ENCODE measurements at regions not wholly inside any gene's neighbourhood (a gene's known extent, or its start where the extent isn't known, plus 50 kb on each side); places are given as distances from the start of the nearest gene placed in this dataset.

DNA sequence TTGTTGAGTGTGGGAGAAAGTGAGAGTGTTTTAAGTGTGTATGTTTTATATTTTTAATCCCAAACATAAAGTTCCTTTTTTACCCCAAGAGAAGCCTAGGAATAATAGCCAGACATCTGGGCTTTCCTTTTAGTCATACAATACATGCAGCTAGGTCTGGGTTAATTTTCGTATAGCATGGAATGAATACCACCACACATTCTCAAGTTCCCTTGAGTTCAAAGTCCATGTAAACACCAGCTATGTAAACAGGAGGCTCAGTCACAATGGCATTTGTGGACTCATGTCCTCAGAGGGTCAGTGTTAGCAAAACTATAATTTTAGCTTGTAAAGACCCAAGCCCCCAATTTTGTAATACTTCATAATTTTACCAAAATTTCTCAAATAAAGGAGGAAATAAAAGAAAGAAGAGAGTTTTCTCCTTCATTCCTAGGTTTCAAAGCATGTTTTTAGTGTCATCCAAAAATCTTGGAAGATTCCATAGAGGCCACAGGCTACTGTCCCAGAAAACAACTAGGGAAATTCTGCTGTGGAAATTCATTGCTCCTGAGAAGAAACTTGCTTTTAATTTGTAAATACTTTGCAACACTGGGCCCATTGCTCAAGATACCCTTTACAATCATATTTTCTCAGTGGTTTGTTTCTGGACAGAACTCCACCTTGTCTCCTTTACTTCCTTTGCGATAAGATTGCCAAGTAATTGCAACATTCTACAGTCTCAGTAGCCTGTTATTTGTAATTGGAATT is 671.2 kb downstream of the COL12A1 start (continued):
- TF ChIP-seq, protein P1, sequence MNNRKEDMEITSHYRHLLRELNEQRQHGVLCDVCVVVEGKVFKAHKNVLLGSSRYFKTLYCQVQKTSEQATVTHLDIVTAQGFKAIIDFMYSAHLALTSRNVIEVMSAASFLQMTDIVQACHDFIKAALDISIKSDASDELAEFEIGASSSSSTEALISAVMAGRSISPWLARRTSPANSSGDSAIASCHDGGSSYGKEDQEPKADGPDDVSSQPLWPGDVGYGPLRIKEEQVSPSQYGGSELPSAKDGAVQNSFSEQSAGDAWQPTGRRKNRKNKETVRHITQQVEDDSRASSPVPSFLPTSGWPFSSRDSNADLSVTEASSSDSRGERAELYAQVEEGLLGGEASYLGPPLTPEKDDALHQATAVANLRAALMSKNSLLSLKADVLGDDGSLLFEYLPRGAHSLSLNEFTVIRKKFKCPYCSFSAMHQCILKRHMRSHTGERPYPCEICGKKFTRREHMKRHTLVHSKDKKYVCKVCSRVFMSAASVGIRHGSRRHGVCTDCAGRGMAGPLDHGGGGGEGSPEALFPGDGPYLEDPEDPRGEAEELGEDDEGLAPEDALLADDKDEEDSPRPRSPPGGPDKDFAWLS (CRISPR knock-in tag; IDR thresholded peaks at IDR 0.05; ENCODE audit: borderline replicate concordance) = no peak
- TF ChIP-seq, protein P2, sequence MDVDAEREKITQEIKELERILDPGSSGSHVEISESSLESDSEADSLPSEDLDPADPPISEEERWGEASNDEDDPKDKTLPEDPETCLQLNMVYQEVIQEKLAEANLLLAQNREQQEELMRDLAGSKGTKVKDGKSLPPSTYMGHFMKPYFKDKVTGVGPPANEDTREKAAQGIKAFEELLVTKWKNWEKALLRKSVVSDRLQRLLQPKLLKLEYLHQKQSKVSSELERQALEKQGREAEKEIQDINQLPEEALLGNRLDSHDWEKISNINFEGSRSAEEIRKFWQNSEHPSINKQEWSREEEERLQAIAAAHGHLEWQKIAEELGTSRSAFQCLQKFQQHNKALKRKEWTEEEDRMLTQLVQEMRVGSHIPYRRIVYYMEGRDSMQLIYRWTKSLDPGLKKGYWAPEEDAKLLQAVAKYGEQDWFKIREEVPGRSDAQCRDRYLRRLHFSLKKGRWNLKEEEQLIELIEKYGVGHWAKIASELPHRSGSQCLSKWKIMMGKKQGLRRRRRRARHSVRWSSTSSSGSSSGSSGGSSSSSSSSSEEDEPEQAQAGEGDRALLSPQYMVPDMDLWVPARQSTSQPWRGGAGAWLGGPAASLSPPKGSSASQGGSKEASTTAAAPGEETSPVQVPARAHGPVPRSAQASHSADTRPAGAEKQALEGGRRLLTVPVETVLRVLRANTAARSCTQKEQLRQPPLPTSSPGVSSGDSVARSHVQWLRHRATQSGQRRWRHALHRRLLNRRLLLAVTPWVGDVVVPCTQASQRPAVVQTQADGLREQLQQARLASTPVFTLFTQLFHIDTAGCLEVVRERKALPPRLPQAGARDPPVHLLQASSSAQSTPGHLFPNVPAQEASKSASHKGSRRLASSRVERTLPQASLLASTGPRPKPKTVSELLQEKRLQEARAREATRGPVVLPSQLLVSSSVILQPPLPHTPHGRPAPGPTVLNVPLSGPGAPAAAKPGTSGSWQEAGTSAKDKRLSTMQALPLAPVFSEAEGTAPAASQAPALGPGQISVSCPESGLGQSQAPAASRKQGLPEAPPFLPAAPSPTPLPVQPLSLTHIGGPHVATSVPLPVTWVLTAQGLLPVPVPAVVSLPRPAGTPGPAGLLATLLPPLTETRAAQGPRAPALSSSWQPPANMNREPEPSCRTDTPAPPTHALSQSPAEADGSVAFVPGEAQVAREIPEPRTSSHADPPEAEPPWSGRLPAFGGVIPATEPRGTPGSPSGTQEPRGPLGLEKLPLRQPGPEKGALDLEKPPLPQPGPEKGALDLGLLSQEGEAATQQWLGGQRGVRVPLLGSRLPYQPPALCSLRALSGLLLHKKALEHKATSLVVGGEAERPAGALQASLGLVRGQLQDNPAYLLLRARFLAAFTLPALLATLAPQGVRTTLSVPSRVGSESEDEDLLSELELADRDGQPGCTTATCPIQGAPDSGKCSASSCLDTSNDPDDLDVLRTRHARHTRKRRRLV (CRISPR knock-in tag; IDR thresholded peaks at IDR 0.05) = no peak
- TF ChIP-seq, protein P3, sequence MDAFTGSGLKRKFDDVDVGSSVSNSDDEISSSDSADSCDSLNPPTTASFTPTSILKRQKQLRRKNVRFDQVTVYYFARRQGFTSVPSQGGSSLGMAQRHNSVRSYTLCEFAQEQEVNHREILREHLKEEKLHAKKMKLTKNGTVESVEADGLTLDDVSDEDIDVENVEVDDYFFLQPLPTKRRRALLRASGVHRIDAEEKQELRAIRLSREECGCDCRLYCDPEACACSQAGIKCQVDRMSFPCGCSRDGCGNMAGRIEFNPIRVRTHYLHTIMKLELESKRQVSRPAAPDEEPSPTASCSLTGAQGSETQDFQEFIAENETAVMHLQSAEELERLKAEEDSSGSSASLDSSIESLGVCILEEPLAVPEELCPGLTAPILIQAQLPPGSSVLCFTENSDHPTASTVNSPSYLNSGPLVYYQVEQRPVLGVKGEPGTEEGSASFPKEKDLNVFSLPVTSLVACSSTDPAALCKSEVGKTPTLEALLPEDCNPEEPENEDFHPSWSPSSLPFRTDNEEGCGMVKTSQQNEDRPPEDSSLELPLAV (CRISPR knock-in tag; conservative IDR thresholded peaks at IDR 0.05; ENCODE audit: low read depth) = no peak
- TF ChIP-seq ZNF563 (CRISPR knock-in tag; IDR thresholded peaks at IDR 0.05) = no peak
- TF ChIP-seq LCORL (IDR thresholded peaks at IDR 0.05) = 0 out of 2 replicates have a peak, but pooled peaks have one; percentile 17
- 0 out of 2 replicates have a peak, but pooled peaks have one; percentile 43 for TF ChIP-seq LCORL (CRISPR knock-in tag; IDR thresholded peaks at IDR 0.05)
- TF ChIP-seq ZNF432 (CRISPR knock-in tag; IDR thresholded peaks at IDR 0.05; ENCODE audit: borderline replicate concordance) = no peak
- no peak for TF ChIP-seq AGO2 (optimal IDR thresholded peaks at IDR 0.05; ENCODE audit: low read depth, low read length)
- TF ChIP-seq DNMT3B (CRISPR knock-in tag; conservative IDR thresholded peaks at IDR 0.05) = 0 out of 2 replicates have a peak, but pooled peaks have one; percentile 39
- TF ChIP-seq NCOR1 (IDR thresholded peaks at IDR 0.05; ENCODE audit: borderline replicate concordance, low read length) = peak; percentile 93
- TF ChIP-seq TOE1 (CRISPR knock-in tag; IDR thresholded peaks at IDR 0.05) = no peak
- no peak for TF ChIP-seq NFE2L2 (IDR thresholded peaks at IDR 0.05; ENCODE audit: low read length)
- TF ChIP-seq ZNF546 (CRISPR knock-in tag; conservative IDR thresholded peaks at IDR 0.05) = no peak
- TF ChIP-seq, protein P4, sequence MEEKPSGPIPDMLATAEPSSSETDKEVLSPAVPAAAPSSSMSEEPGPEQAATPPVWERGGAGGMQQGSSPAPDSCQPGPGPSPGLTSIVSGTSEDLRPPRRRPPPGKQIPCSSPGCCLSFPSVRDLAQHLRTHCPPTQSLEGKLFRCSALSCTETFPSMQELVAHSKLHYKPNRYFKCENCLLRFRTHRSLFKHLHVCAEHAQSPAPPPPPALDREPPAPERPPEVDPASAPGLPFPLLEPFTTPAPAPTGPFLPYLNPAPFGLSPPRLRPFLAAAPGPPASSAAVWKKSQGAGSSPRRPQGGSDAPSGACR (CRISPR knock-in tag; IDR thresholded peaks at IDR 0.05) = no peak; the same call in 1 of the 2 replicates
- TF ChIP-seq ZFX (CRISPR knock-in tag; IDR thresholded peaks at IDR 0.05; ENCODE audit: low read depth) = 0 out of 2 replicates have a peak, but pooled peaks have one; percentile 23
- TF ChIP-seq, protein P5, sequence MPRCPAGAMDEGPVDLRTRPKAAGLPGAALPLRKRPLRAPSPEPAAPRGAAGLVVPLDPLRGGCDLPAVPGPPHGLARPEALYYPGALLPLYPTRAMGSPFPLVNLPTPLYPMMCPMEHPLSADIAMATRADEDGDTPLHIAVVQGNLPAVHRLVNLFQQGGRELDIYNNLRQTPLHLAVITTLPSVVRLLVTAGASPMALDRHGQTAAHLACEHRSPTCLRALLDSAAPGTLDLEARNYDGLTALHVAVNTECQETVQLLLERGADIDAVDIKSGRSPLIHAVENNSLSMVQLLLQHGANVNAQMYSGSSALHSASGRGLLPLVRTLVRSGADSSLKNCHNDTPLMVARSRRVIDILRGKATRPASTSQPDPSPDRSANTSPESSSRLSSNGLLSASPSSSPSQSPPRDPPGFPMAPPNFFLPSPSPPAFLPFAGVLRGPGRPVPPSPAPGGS (CRISPR knock-in tag; IDR thresholded peaks at IDR 0.05) = no peak
- no peak for TF ChIP-seq SUZ12 (IDR thresholded peaks at IDR 0.05; ENCODE audit: low read depth, low read length)
- no peak for TF ChIP-seq PHB2 (IDR thresholded peaks at IDR 0.05; ENCODE audit: partially characterized antibody)
- no peak for TF ChIP-seq PRPF4 (IDR thresholded peaks at IDR 0.05; ENCODE audit: low read depth, low read length, poor library complexity, severe bottlenecking)
- no peak for TF ChIP-seq BRCA1 (CRISPR knock-in tag; IDR thresholded peaks at IDR 0.05)

Measured in HepG2 (cell line).